SHP77 (cell line): ENCODE measurements at regions not wholly inside any gene's neighbourhood (a gene's known extent, or its start where the extent isn't known, plus 50 kb on each side); places are given as distances from the start of the nearest gene placed in this dataset.

Experiments
- DNase-seq, 2 experiments: peaks; one replicate each; lab custom pipeline; 2025; lab: John Stamatoyannopoulos, UW

DNA sequence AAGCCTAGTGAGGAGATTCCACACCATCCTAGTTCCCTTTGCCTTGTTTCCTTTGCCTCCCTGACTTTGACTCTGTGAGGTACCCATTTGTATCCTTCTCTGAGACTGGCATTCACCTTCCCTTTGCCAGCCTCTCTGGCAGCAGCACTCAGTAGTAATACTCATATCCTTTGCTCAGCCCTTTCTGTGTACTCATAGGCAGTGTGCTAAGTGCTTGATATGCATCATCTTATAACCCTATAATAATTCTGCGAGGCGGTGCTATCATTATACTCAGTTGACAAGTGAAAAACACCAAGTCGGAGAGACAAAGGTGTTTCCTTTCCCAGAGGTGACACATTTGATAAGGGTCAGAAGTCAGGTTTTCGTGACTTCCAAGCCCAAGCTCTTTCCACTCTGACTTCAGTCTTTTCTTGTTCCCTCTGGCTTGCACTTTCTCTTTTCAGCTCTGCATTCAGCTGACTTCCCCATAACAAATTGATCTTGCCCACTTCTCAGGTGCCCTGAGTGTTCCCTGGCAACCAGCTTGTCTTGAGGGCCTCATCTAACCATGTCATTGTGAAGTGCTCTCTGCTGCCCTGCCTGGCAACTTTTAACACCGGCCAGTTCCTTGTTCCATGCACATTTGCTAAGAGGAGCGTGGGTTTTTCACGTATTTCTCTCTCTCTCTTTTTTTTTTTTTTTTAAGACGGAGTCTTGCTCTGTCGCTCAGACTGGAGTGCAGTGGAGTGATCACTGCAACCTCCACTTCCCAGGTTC lies 94.5 kb upstream of the UPP2 start:
- DNase-seq = no peak

DNA sequence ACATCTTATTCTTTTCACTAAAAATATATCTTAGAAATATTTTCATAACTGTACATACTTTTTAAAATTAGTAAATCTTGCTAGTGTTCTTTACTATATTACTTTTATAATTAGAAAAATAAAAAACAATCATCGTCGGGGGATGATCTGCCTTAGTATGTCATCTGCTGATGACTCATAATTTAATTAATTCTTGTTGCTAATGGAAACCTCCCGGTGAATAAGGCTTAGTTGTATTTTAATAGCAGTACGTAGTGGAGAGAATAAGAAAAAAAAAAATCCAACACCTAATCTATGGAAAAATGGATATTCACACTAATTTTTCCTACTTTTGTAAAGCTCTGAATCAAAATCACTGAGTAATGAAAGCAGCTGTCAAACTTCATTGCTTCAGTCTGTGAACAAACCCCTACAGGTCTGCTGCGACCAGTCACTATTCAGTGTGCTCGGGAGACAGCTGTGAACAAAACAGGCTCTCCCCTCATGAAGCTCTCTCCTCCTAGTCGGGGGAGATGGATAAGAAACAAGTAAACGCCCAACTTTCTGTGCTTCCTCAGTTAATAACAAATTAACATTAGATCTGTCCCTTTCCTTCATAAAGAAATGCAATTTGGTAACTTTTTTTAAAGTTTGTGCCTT lies 97.4 kb upstream of the UPP2 start:
- DNase-seq = no peak

DNA sequence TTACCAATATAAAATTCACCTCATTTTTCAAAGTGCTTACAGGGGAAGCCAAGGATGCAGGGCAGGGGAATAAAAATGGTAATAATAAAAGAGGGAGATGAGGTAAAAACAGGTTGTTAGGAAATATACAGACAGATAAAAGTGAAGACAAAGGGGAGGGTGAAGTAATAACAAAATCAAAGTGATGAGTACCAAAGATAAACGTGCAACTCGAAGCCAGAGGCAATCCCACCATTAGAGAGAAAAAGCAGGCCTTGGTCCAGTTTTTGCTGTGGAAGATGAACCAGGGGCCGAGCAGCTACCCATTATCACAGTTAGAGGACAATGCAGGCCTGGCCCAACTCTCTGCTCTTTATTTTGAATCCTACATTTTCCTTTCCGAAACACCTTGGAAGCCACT lies 99.6 kb upstream of the UPP2 start:
- no peak for DNase-seq

GRCh38 chr2:157996799-157997198 lies 104.9 kb upstream of the UPP2 start:
- DNase-seq = no peak

DNA sequence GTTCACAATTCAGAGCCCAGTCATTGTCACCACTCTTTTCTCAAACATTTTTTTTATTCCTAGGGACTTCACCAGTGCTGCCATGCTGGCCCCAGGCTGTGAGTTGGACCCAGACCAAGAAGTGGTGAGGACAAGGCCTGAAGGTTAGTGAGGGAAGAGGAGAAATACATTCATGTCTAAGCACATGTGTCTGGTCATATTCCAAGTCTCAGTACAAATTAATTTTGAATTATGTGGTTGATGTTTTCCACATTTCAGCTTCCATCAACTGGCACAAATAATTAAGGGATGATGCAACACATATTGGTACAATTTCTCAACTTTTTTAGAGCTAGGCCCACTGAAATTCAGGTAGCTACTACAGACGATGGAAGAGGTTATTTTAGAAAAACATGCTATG lies 106.6 kb upstream of the UPP2 start:
- no peak for DNase-seq

GRCh38 chr2:157991932-157992331 lies 109.7 kb upstream of the UPP2 start:
- DNase-seq = no peak

DNA sequence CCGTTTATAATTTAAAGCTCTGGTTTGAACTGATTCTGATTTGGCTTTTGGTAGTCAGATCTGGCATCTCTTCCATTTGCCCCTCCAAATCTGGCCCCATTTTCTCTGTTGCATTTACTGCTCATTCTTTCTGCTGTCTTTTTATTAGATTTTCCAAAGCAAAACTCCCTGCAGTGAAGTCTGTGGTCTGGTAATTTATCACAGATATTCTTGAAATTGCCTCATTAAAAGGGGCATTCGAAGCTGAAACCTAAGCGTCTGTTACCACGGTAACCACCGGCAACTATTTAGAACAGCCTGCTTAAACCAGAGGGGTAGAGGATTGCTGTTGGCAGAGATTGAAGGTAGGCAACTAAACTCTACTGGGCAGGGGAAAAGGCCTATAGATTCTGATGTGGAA lies 111.5 kb upstream of the UPP2 start:
- no peak for DNase-seq

GRCh38 chr2:157989227-157989626 lies 112.4 kb upstream of the UPP2 start:
- DNase-seq = no peak

- DNase-seq = no peak
Measured at GRCh38 chr2:157986761-157987160, 110.6 kb upstream of the ACVR1 start.

DNA sequence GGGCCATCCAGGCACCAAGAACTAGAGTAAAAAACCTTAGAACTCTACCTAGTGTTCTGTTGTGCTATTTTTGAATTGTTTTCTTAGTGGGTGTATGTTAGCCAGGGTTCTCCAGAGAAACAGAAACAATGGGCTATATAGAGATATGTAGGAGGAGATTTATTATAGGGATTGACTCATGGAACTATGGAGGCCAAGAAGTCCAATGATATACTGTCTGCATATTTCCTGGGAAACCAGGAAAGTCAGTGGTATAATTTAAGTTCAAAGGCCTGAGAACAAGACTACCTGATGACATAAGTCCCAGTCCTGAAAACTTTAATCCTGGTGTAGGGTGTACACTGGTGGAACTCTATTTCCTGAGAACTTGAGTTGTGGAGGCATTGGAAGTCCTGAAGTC lies 108.7 kb upstream of the ACVR1 start:
- no peak for DNase-seq

GRCh38 chr2:157980020-157980419 lies 103.9 kb upstream of the ACVR1 start:
- no peak for DNase-seq

- no peak for DNase-seq
Measured at GRCh38 chr2:157971702-157972101, 95.6 kb upstream of the ACVR1 start.

DNA sequence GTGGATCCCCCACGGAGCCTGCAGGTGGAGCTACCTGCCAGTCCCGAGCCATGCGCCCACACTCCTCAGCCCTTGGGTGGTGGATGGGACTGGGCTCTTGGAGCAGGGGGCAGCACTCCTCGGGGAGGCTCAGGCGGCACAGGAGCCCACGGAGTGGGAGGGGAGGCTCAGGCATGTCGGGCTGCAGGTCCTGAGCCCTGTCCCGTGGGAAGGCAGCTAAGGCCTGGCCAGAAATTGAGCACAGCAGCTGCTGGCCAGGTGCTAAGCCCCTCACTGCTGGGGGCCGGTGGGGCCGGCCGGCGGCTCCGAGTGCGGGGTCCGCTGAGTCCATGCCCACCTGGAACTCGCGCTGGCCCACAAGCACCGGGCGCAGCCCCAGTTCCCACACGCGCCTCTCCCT lies 91.7 kb upstream of the ACVR1 start:
- no peak for DNase-seq

DNA sequence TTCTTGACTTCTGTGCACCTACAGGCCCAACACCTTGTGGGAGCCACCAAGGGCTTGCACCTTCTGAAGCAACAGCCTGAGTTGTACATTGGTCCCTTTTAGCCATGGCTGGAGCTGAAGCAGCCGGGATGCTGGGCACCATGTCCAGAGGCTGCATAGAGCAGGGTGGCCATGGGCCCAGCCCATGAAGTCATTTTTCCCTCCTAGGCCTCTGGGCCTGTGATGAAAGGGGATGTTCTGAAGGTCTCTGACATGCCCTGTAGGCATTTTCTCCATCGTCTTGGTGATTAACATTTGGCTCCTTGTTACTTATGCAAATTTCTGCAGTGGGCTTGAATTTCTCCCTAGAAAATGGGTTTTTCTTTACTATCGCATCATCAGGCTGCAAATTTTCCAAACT lies 83.1 kb upstream of the ACVR1 start:
- DNase-seq = no peak

GRCh38 chr2:157957596-157957995 lies 81.5 kb upstream of the ACVR1 start:
- DNase-seq = no peak

GRCh38 chr2:157952558-157952957 lies 76.4 kb upstream of the ACVR1 start:
- no peak for DNase-seq

GRCh38 chr2:157948856-157949255 lies 72.7 kb upstream of the ACVR1 start:
- DNase-seq = no peak

DNA sequence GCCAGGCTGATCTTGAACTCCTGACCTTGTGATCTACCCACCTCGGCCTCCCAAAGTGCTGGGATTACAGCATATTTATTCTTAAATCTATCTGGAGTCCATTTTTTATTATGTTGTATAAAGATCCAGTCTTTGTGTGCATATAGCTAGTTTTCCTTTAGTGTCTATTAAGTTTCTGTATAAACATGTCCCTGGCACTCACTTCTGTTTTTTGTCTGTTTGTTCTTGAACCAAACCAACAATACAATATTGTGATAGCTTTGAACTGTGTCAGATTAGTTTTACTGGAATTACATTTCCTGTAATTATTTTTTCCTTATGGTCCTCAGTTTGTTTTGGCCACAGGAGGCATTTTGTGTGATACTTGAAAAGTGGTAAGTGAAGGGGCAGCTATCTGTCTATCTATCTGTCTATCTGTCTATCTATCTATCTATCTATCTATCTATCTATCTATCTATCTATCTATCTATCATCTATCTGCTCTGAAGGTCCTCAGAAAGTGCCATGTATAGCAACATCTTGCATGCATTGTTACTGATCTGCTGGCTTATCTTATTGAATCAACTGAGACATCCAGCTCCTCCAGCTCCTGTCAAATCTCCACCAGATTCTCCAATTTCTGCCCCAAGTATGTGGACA lies 70.9 kb upstream of the ACVR1 start:
- no peak for DNase-seq

DNA sequence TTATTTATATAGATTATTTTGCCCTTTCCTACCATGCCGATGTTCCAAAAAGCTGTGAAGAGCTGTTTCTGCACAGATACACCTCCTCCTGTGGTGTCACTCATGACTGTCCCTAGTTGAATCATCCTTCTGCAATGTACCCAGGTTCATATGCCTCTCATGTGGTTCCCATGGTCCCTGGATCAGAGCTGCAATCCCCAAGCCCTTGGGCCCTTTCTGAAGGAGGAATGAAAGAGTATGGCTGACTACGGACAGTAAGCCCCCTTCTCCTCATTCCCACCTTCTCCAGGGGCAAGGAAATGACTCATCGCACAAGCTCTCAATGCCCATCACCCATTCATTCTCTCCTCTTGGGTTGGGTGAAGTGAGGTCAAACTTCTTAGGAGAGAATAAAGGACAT lies 63.9 kb upstream of the ACVR1 start:
- no peak for DNase-seq

GRCh38 chr2:157938556-157938955 lies 62.4 kb upstream of the ACVR1 start:
- no peak for DNase-seq

GRCh38 chr2:157936406-157936805 lies 60.3 kb upstream of the ACVR1 start:
- no peak for DNase-seq

GRCh38 chr2:157935378-157935906 lies 59.3 kb upstream of the ACVR1 start:
- no peak for DNase-seq

GRCh38 chr2:157934684-157935377 lies 58.7 kb upstream of the ACVR1 start:
- no peak for DNase-seq
